T follicular helper cell (primary cell): ENCODE measurements at regions not wholly inside any gene's neighbourhood (a gene's known extent, or its start where the extent isn't known, plus 50 kb on each side); places are given as distances from the start of the nearest gene placed in this dataset.
A peak's percentile ranks its signal among the peaks of the same experiment; 100 is the strongest.
"Not testable (repeated sequence)": the region's sequence is repeated elsewhere in the genome, so short reads cannot be mapped to it uniquely, and the experiment has no call there.

Experiments used
- DNase-seq: peaks from one replicate; pipeline ENCODE4 v3.0.0-alpha.2; 2020; ENCODE audit warnings: low read depth

GRCh38 chrX:63285375-63285774 lies 65.8 kb downstream of the SPIN4 start:
- DNase-seq: no peak

GRCh38 chrX:63284659-63285058 lies 66.5 kb downstream of the SPIN4 start:
- no peak for DNase-seq

- no peak for DNase-seq
These were observed 67.8 kb downstream of the SPIN4 start for GRCh38 chrX:63283348-63283747.

GRCh38 chrX:63282828-63283227 lies 68.3 kb downstream of the SPIN4 start:
- DNase-seq: no peak

GRCh38 chrX:63282077-63282476 lies 69.1 kb downstream of the SPIN4 start:
- no peak for DNase-seq

GRCh38 chrX:63281465-63281864 lies 69.7 kb downstream of the SPIN4 start:
- DNase-seq: no peak

GRCh38 chrX:63277394-63277793 lies 73.7 kb downstream of the SPIN4 start:
- not testable (repeated sequence) for DNase-seq

GRCh38 chrX:63275127-63275526 lies 76.0 kb downstream of the SPIN4 start:
- no peak for DNase-seq

- DNase-seq: no peak
These were observed 80.3 kb downstream of the SPIN4 start for GRCh38 chrX:63270873-63271272.

- DNase-seq: no peak
These were observed 93.0 kb downstream of the SPIN4 start for GRCh38 chrX:63258144-63258543.

GRCh38 chrX:63250253-63250868 lies 100.8 kb downstream of the SPIN4 start:
- DNase-seq: peak; percentile 17

- not testable (repeated sequence) for DNase-seq
These were observed 108.4 kb downstream of the SPIN4 start for GRCh38 chrX:63242689-63243088.

GRCh38 chrX:63235963-63236362 lies 115.2 kb downstream of the SPIN4 start:
- not testable (repeated sequence) for DNase-seq

- not testable (repeated sequence) for DNase-seq
These were observed 118.1 kb downstream of the SPIN4 start for GRCh38 chrX:63233013-63233412.

GRCh38 chrX:63218202-63218601 lies 132.9 kb downstream of the SPIN4 start:
- not testable (repeated sequence) for DNase-seq

- DNase-seq: not testable (repeated sequence)
These were observed 133.6 kb downstream of the SPIN4 start for GRCh38 chrX:63217549-63217948.

- not testable (repeated sequence) for DNase-seq
These were observed 141.5 kb downstream of the SPIN4 start for GRCh38 chrX:63209645-63210044.

GRCh38 chrX:63209128-63209527 lies 142.0 kb downstream of the SPIN4 start:
- not testable (repeated sequence) for DNase-seq

GRCh38 chrX:63204266-63205074 lies 146.7 kb downstream of the SPIN4 start:
- DNase-seq: not testable (repeated sequence)

GRCh38 chrX:63201987-63202386 lies 149.1 kb downstream of the SPIN4 start:
- DNase-seq: not testable (repeated sequence)

GRCh38 chrX:63198693-63199092 lies 152.4 kb downstream of the SPIN4 start:
- DNase-seq: not testable (repeated sequence)

GRCh38 chrX:63192366-63193041 lies 158.6 kb downstream of the SPIN4 start:
- not testable (repeated sequence) for DNase-seq

- DNase-seq: no peak
These were observed 165.0 kb downstream of the SPIN4 start for GRCh38 chrX:63186137-63186536.
